ENCODE measurements at regions not wholly inside any gene's neighbourhood (a gene's known extent, or its start where the extent isn't known, plus 50 kb on each side); places are given as distances from the start of the nearest gene placed in this dataset.

- TF ChIP-seq CTCF (tag by site-specific recombination; IDR thresholded peaks at IDR 0.05) (no peak), RBAK (tag by site-specific recombination; IDR thresholded peaks at IDR 0.05) (no peak), EGR2 (tag by site-specific recombination; IDR thresholded peaks at IDR 0.05; ENCODE audit: low read depth) (no peak), ZNF10 (tag by site-specific recombination; IDR thresholded peaks at IDR 0.05) (no peak), ZSCAN5A (tag by site-specific recombination; IDR thresholded peaks at IDR 0.05) (no peak), ZBTB6 (tag by site-specific recombination; IDR thresholded peaks at IDR 0.05) (no peak), ZNF266 (tag by site-specific recombination; IDR thresholded peaks at IDR 0.05; ENCODE audit: low read depth) (no peak), PRDM10 (tag by site-specific recombination; IDR thresholded peaks at IDR 0.05) (no peak), ZNF362 (tag by site-specific recombination; IDR thresholded peaks at IDR 0.05) (no peak), ZNF48 (tag by site-specific recombination; IDR thresholded peaks at IDR 0.05) (no peak), REST (tag by site-specific recombination; IDR thresholded peaks at IDR 0.05) (no peak), ZNF169 (tag by site-specific recombination; IDR thresholded peaks at IDR 0.05) (no peak), ZNF639 (tag by site-specific recombination; IDR thresholded peaks at IDR 0.05) (no peak), ZNF23 (tag by site-specific recombination; IDR thresholded peaks at IDR 0.05; ENCODE audit: borderline replicate concordance) (no peak)
These were observed 170.6 kb upstream of the MDGA2 start for GRCh38 chr14:47846008-47846407.
